KOPT-K1 (cell line): ENCODE measurements at regions not wholly inside any gene's neighbourhood (a gene's known extent, or its start where the extent isn't known, plus 50 kb on each side); places are given as distances from the start of the nearest gene placed in this dataset.
"Not testable (repeated sequence)": the region's sequence is repeated elsewhere in the genome, so short reads cannot be mapped to it uniquely, and the experiment has no call there.

Experiments used
- H3K27ac ChIP-seq: fragments of 200-600 bp; sonication (generic); 2 replicates; pipeline ENCODE4 v1.5.1; 2016; ENCODE audit warnings: antibody characterized with exemption, mild to moderate bottlenecking, low read depth, low read length; ENCODE audit not compliant: poor library complexity, severe bottlenecking
- H3K36me3 ChIP-seq: fragments of 200-600 bp; sonication (generic); 2 replicates; pipeline ENCODE4 v1.5.1; 2017; ENCODE audit warnings: antibody characterized with exemption, mild to moderate bottlenecking, low read length, moderate library complexity; ENCODE audit not compliant: insufficient read depth
- H3K9me3 ChIP-seq: fragments of 200-600 bp; sonication (generic); 2 replicates; pipeline ENCODE4 v1.5.1; 2017; ENCODE audit warnings: antibody characterized with exemption, low read length, mild to moderate bottlenecking; ENCODE audit not compliant: insufficient read depth, poor library complexity, severe bottlenecking

GRCh38 chr10:2906974-2907373, 160.4 kb upstream of the PFKP start:
- H3K27ac ChIP-seq = peak overlapping the region; percentile 88
- no peaks in the 10 kb centered on the region for H3K9me3 ChIP-seq
- no peaks in the 10 kb centered on the region for H3K36me3 ChIP-seq

GRCh38 chr10:2905851-2906250, 161.5 kb upstream of the PFKP start:
- Histone ChIP-seq H3K27ac (peak overlapping the region; percentile 29), H3K36me3 (no peaks in the 10 kb centered on the region), H3K9me3 (peaks cover 5% of the 10 kb centered on the region)

DNA sequence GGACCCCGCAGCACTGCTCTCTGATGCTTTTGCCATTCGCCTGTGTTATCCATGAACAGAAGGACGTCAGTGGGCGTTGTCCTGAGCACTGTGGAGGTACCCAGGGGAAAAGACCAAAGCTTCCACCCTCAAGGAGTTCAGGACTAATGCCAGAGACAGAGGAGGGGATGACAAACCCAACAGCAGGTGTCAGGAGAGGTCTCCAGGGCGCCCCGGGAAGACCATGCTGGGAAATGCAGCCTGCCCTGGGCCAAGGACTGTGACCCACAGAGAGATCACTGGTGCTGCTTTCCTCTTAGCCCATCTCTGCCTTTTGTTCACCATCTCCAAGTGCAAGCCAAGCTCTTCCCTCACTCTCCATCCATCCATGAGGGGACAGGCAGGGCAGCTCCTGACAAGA, 166.8 kb upstream of the PFKP start:
- Histone ChIP-seq H3K9me3 (peaks cover 5% of the 10 kb centered on the region), H3K27ac (peak overlapping the region; percentile 82), H3K36me3 (no peaks in the 10 kb centered on the region)

DNA sequence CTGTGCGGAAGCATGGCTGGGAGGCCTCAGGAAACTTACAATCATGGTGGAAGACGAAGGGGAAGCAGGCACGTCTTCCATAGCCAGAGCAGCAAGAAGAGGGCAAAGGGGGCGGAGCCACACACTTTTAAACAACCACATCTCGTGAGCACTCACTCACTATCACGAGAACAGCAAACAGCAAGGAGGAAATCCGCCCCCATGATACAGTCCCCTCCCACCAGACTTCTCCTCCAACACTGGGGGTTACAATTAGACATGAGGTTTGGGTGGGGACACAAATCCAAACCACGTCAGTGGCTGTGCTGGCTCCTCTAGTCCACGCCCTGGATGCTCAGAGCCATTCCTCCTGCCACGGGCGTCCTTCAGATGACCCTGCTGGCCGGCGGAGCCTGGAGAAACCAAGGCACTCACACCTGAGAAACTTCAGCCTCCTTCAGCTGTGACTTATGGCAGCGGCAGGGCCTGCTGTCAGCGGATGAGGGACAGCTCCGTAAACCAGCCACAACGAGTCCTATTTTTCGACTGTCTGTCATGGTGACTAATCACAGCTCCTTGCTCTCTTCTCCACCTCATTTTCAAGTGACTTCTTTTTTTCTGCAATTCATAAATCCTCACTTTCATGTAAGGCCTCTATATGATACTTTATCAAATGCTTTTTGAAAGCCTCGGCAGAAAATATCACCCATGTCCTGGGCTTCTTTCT, 167.9 kb upstream of the PFKP start:
- Histone ChIP-seq H3K27ac (peak overlapping the region; percentile 82), H3K36me3 (no peaks in the 10 kb centered on the region), H3K9me3 (peaks cover 5% of the 10 kb centered on the region)

- H3K9me3 ChIP-seq = peaks cover 5% of the 10 kb centered on the region
- no peaks in the 10 kb centered on the region for H3K36me3 ChIP-seq
- peak overlapping the region; percentile 82 for H3K27ac ChIP-seq
These were observed 168.9 kb upstream of the PFKP start for GRCh38 chr10:2898509-2898860.

GRCh38 chr10:2897619-2898508, 169.5 kb upstream of the PFKP start:
- Histone ChIP-seq H3K36me3 (no peaks in the 10 kb centered on the region), H3K27ac (peak overlapping the region; percentile 82), H3K9me3 (peaks cover 5% of the 10 kb centered on the region)

GRCh38 chr10:2896334-2896733, 171.0 kb upstream of the PFKP start:
- H3K27ac ChIP-seq, H3K36me3 ChIP-seq, H3K9me3 ChIP-seq: not testable (repeated sequence)

GRCh38 chr10:2895594-2896196, 171.7 kb upstream of the PFKP start:
- no peak overlapping the region for H3K27ac ChIP-seq
- no peaks in the 10 kb centered on the region for H3K36me3 ChIP-seq
- no peaks in the 10 kb centered on the region for H3K9me3 ChIP-seq

DNA sequence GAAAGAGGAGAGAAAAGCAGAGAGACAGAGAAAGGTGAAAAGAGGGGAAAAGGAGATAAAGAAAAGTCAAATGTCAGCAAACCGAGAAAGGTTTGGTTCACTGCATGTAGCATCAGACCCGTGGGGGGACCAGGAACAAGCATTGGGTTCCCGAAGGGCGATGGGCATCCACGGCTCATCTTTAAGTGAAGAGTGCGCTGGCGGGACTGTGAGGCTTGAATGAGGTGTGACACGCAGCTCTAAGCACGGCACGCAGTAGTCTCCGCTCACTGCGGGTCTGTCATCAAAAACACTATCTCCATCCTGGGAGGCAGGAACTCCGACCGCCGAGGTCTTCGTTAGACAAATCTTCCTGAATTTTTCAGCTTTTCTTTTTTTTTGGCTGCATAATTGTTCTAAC, 173.4 kb upstream of the PFKP start:
- Histone ChIP-seq H3K9me3 (no peaks in the 10 kb centered on the region), H3K36me3 (no peaks in the 10 kb centered on the region), H3K27ac (no peak overlapping the region)

GRCh38 chr10:2893158-2893845, 174.0 kb upstream of the PFKP start:
- Histone ChIP-seq H3K36me3 (no peaks in the 10 kb centered on the region), H3K9me3 (no peaks in the 10 kb centered on the region), H3K27ac (no peak overlapping the region)

- Histone ChIP-seq H3K27ac (peak overlapping the region; percentile 84), H3K9me3 (no peaks in the 10 kb centered on the region), H3K36me3 (no peaks in the 10 kb centered on the region)
These were observed 175.6 kb upstream of the PFKP start for GRCh38 chr10:2891770-2892124.

- Histone ChIP-seq H3K36me3 (no peaks in the 10 kb centered on the region), H3K27ac (peak overlapping the region; percentile 84), H3K9me3 (no peaks in the 10 kb centered on the region)
These were observed 176.1 kb upstream of the PFKP start for GRCh38 chr10:2891073-2891769.

- Histone ChIP-seq H3K9me3 (no peaks in the 10 kb centered on the region), H3K36me3 (no peaks in the 10 kb centered on the region), H3K27ac (peak overlapping the region; percentile 33)
These were observed 177.3 kb upstream of the PFKP start for GRCh38 chr10:2890093-2890492.

DNA sequence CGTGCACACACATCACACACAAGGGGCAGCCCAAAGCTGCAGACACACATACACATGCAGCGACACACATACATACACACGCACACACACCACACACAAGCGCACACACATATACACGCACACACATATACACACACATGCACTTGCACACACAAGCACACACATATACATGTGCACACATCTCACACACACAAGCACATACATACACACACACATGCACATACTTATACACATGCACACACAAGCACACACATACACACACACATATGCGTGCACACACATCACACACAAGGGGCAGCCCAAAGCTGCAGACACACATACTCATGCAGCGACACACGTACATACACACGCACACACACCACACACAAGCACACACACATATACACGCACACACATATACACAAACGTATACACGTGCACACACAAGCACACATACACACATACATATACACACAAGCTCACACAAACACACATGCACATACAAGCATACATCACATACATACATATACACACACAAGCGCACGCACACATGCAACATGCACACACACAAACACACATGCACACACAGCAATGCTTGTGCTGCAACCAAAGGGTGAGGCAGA, 178.8 kb upstream of the PFKP start:
- Histone ChIP-seq H3K27ac (peak overlapping the region; percentile 97), H3K9me3 (no peaks in the 10 kb centered on the region), H3K36me3 (no peaks in the 10 kb centered on the region)
